Keratinocyte (primary cell): ENCODE measurements at regions not wholly inside any gene's neighbourhood (a gene's known extent, or its start where the extent isn't known, plus 50 kb on each side); places are given as distances from the start of the nearest gene placed in this dataset.

Experiments used
- DNase-seq: peaks from one replicate; pipeline ENCODE4 v3.0.0-alpha.2; 2011; ENCODE audit warnings: low read depth, missing footprints, low spot score
- FAIRE-seq: peaks from 2 replicates; lab custom pipeline; 2011; peaks lifted over from hg19 to GRCh38; lab: Jason Lieb, UNC
- H2AFZ ChIP-seq: 2 replicates; pipeline ENCODE4 v1.6.0; 2012; ENCODE audit warnings: low read length, control low read depth, inconsistent platforms; ENCODE audit not compliant: control insufficient read depth
- H3K27ac ChIP-seq: 2 replicates; pipeline ENCODE4 v1.5.1; 2011; ENCODE audit warnings: low read length; ENCODE audit not compliant: control insufficient read depth, insufficient read depth
- H3K27me3 ChIP-seq: 3 replicates; pipeline ENCODE4 v1.6.0; 2011; ENCODE audit warnings: low read length; ENCODE audit not compliant: control insufficient read depth, insufficient read depth; ENCODE audit errors: extremely low read depth
- H3K36me3 ChIP-seq, 2 experiments: 2 replicates in 1 of 2; 3 replicates in 1 of 2; pipeline ENCODE4 v1.5.1; 2011; ENCODE audit warnings: low read length in 2 of 2, mild to moderate bottlenecking in 1 of 2; ENCODE audit not compliant: control insufficient read depth in 2 of 2, insufficient read depth in 2 of 2; ENCODE audit errors: extremely low read depth in 1 of 2
- H3K4me1 ChIP-seq: 3 replicates; pipeline ENCODE4 v1.5.1; 2011; ENCODE audit warnings: low read length; ENCODE audit not compliant: control insufficient read depth, insufficient read depth; ENCODE audit errors: extremely low read depth
- H3K4me2 ChIP-seq: 3 replicates; pipeline ENCODE4 v1.6.0; 2011; ENCODE audit warnings: low read depth, low read length; ENCODE audit not compliant: control insufficient read depth, insufficient read depth; ENCODE audit errors: extremely low read depth
- H3K4me3 ChIP-seq, 3 experiments: fragments of 200-600 bp in 1 of 3; sonication (generic) in 1 of 3; 2 replicates in 2 of 3; 3 replicates in 1 of 3; pipeline ENCODE4 v1.5.1; 2011 to 2016; ENCODE audit warnings: low read length in 3 of 3, mild to moderate bottlenecking in 3 of 3, control low read depth in 2 of 3, inconsistent platforms in 1 of 3, low read depth in 1 of 3, mixed read lengths in 1 of 3, mixed run types in 1 of 3, moderate library complexity in 1 of 3; ENCODE audit not compliant: control insufficient read depth in 2 of 3, insufficient read depth in 2 of 3; ENCODE audit errors: extremely low read depth in 1 of 3
- H3K79me2 ChIP-seq: 2 replicates; pipeline ENCODE4 v1.6.0; 2012; ENCODE audit warnings: low read length; ENCODE audit not compliant: control insufficient read depth, insufficient read depth
- H3K9ac ChIP-seq: 3 replicates; pipeline ENCODE4 v1.6.0; 2011; ENCODE audit warnings: low read length; ENCODE audit not compliant: control insufficient read depth, insufficient read depth; ENCODE audit errors: extremely low read depth
- H3K9me1 ChIP-seq: 3 replicates; pipeline ENCODE4 v1.6.0; 2011; ENCODE audit warnings: low read length; ENCODE audit not compliant: control insufficient read depth, insufficient read depth; ENCODE audit errors: extremely low read depth
- H3K9me3 ChIP-seq: 2 replicates; pipeline ENCODE4 v1.5.1; 2012; ENCODE audit warnings: low read depth, low read length; ENCODE audit not compliant: control insufficient read depth
- H4K20me1 ChIP-seq: 3 replicates; pipeline ENCODE4 v1.6.0; 2011; ENCODE audit warnings: low read length; ENCODE audit not compliant: control insufficient read depth, insufficient read depth; ENCODE audit errors: extremely low read depth
- EZH2 ChIP-seq: IDR thresholded peaks from one replicate; pipeline ENCODE4 v1.6.1; 2012; ENCODE audit warnings: inconsistent platforms, mild to moderate bottlenecking, low read length, moderate library complexity
- dilution Hi-C: fragments of 300-500 bp; cut with MboI; formaldehyde crosslinking; loops from one replicate; pipeline ENCODE4 v1.7.0; 2020; ENCODE audit warnings: low sequenced_read_pairs; ENCODE audit not compliant: extremely low pct_ligation_motif_present
- TF ChIP-seq, protein P1 (sequence below), 3 experiments: IDR thresholded peaks in 1 of 3; conservative IDR thresholded peaks in 1 of 3; optimal IDR thresholded peaks in 1 of 3; 2 replicates in 2 of 3; 3 replicates in 1 of 3; pipeline versions ENCODE3 to v1.5.1; 2011; ENCODE audit warnings: low read length in 3 of 3, mild to moderate bottlenecking in 3 of 3, moderate library complexity in 2 of 3, control low read depth in 1 of 3, inconsistent platforms in 1 of 3; ENCODE audit not compliant: insufficient read depth in 2 of 3; ENCODE audit errors: extremely low read depth in 1 of 3

- no peak for FAIRE-seq
These were observed 202.1 kb upstream of the ZNF536 start for GRCh38 chr19:30170081-30170480.

GRCh38 chr19:30170495-30171137, 201.6 kb upstream of the ZNF536 start:
- no peak overlapping the region for H3K9ac ChIP-seq
- H3K9me3 ChIP-seq: peaks cover 14% of the 10 kb centered on the region
- DNase-seq (no peak), FAIRE-seq (no peak)
- no peak overlapping the region for H3K4me2 ChIP-seq
- H4K20me1 ChIP-seq: no peaks in the 10 kb centered on the region
- TF ChIP-seq EZH2: no peak
- TF ChIP-seq, protein P1, sequence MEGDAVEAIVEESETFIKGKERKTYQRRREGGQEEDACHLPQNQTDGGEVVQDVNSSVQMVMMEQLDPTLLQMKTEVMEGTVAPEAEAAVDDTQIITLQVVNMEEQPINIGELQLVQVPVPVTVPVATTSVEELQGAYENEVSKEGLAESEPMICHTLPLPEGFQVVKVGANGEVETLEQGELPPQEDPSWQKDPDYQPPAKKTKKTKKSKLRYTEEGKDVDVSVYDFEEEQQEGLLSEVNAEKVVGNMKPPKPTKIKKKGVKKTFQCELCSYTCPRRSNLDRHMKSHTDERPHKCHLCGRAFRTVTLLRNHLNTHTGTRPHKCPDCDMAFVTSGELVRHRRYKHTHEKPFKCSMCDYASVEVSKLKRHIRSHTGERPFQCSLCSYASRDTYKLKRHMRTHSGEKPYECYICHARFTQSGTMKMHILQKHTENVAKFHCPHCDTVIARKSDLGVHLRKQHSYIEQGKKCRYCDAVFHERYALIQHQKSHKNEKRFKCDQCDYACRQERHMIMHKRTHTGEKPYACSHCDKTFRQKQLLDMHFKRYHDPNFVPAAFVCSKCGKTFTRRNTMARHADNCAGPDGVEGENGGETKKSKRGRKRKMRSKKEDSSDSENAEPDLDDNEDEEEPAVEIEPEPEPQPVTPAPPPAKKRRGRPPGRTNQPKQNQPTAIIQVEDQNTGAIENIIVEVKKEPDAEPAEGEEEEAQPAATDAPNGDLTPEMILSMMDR (optimal IDR thresholded peaks at IDR 0.05 in 1 of 3, IDR thresholded peaks at IDR 0.05 in 1 of 3, conservative IDR thresholded peaks at IDR 0.05 in 1 of 3; ENCODE audit: extremely low read depth in 1 of 3, insufficient read depth in 2 of 3, low read length in 3 of 3): no peak
- H3K36me3 ChIP-seq: no peaks in the 10 kb centered on the region
- no peaks in the 10 kb centered on the region for H3K4me1 ChIP-seq
- no peak overlapping the region for H3K4me3 ChIP-seq
- no peak overlapping the region for H2AFZ ChIP-seq
- no peak overlapping the region for H3K27ac ChIP-seq
- H3K27me3 ChIP-seq: no peaks in the 10 kb centered on the region
- no peaks in the 10 kb centered on the region for H3K9me1 ChIP-seq
- dilution Hi-C loops: no loop called here
- no peaks in the 10 kb centered on the region for H3K79me2 ChIP-seq

More at GRCh38 chr19:30170081-30170480, 202.1 kb upstream of the ZNF536 start:
- Histone ChIP-seq H3K79me2 (no peaks in the 10 kb centered on the region), H3K27ac (no peak overlapping the region), H3K4me1 (no peaks in the 10 kb centered on the region), H4K20me1 (no peaks in the 10 kb centered on the region), H2AFZ (no peak overlapping the region), H3K27me3 (no peaks in the 10 kb centered on the region), H3K4me2 (no peak overlapping the region), H3K9me1 (no peaks in the 10 kb centered on the region), H3K4me3 (no peak overlapping the region), H3K36me3 (no peaks in the 10 kb centered on the region), H3K9me3 (peaks cover 18% of the 10 kb centered on the region), H3K9ac (no peak overlapping the region)
- TF ChIP-seq, protein P1 (optimal IDR thresholded peaks at IDR 0.05 in 1 of 3, IDR thresholded peaks at IDR 0.05 in 1 of 3, conservative IDR thresholded peaks at IDR 0.05 in 1 of 3; ENCODE audit: extremely low read depth in 1 of 3, insufficient read depth in 2 of 3, low read length in 3 of 3): no peak
- TF ChIP-seq EZH2: no peak
- DNase-seq: no peak
- dilution Hi-C loops: no loop called here
